ENCODE measurements at regions not wholly inside any gene's neighbourhood (a gene's known extent, or its start where the extent isn't known, plus 50 kb on each side); places are given as distances from the start of the nearest gene placed in this dataset.

DNA sequence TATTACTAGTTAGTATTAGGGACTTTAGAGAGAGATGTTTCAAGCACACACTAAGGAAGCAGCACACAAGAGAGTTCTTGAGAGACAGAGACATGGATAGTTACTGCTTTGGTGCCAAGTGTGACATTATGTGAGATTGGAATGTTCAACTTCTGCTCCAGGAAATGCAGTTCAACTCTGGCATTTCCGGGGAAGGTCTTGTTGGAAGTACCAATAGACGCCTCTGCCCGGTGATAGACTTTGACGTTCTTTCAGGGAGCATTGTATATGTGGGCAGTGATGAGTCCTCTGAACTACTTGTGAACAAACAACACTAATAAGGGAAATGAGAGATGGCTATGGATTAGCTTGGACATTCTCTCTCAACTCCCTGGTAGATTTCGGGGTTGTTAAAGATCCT is 638.1 kb upstream of the BOD1L1 start:
- ATAC-seq (ENCODE audit: low FRiP score in 2 of 2) (no peak), DNase-seq (no peak)
- H3K27me3 ChIP-seq = no peaks in the 10 kb centered on the region
- no peak for TF ChIP-seq EP300 (IDR thresholded peaks at IDR 0.05)
- TF ChIP-seq POLR2AphosphoS5 (IDR thresholded peaks at IDR 0.05) = no peak
- no peak for TF ChIP-seq POLR2A (IDR thresholded peaks at IDR 0.05)
- TF ChIP-seq, protein P1, sequence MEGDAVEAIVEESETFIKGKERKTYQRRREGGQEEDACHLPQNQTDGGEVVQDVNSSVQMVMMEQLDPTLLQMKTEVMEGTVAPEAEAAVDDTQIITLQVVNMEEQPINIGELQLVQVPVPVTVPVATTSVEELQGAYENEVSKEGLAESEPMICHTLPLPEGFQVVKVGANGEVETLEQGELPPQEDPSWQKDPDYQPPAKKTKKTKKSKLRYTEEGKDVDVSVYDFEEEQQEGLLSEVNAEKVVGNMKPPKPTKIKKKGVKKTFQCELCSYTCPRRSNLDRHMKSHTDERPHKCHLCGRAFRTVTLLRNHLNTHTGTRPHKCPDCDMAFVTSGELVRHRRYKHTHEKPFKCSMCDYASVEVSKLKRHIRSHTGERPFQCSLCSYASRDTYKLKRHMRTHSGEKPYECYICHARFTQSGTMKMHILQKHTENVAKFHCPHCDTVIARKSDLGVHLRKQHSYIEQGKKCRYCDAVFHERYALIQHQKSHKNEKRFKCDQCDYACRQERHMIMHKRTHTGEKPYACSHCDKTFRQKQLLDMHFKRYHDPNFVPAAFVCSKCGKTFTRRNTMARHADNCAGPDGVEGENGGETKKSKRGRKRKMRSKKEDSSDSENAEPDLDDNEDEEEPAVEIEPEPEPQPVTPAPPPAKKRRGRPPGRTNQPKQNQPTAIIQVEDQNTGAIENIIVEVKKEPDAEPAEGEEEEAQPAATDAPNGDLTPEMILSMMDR (IDR thresholded peaks at IDR 0.05) = no peak
- no peaks in the 10 kb centered on the region for H3K36me3 ChIP-seq
- H3K4me3 ChIP-seq = no peak overlapping the region
- no peak overlapping the region for H3K27ac ChIP-seq
- WGBS, 2 donors = 84 to 96% methylated on average over 5 of the region's 5 CpGs
- H3K4me1 ChIP-seq = no peaks in the 10 kb centered on the region
- H3K9me3 ChIP-seq = no peaks in the 10 kb centered on the region

GRCh38 chr4:14267373-14268060 is 640.0 kb upstream of the BOD1L1 start:
- Histone ChIP-seq H3K27me3 (no peaks in the 10 kb centered on the region), H3K4me1 (no peaks in the 10 kb centered on the region), H3K9me3 (no peaks in the 10 kb centered on the region), H3K27ac (no peak overlapping the region), H3K4me3 (no peak overlapping the region), H3K36me3 (no peaks in the 10 kb centered on the region)
- DNase-seq (no peak), ATAC-seq (ENCODE audit: low FRiP score in 2 of 2) (no peak)
- no peak for TF ChIP-seq EP300 (IDR thresholded peaks at IDR 0.05)
- TF ChIP-seq POLR2A (IDR thresholded peaks at IDR 0.05) = no peak
- TF ChIP-seq, protein P1 (IDR thresholded peaks at IDR 0.05) = no peak
- no peak for TF ChIP-seq POLR2AphosphoS5 (IDR thresholded peaks at IDR 0.05)
- WGBS, 2 donors = 89 to 92% methylated on average over 9 of the region's 9 CpGs

DNA sequence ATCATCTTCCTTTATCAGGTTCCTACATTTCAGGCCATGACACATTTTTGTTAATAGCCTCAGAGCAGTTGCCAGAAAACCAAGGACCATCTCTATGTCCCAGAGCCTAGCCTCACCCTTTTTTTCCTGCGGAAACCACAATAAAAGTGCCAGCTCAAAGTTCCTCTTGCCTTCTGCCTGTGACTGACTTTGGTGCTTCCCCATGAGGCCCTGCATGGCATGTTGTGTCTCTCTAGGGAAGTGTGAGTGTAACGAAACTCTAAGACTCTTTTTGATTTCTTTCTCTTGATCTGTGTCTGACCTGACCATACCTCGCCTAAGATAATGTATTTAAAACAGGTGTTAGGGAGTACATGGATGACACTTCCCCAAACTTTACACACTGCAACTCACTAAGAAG is 642.3 kb upstream of the BOD1L1 start:
- WGBS, 2 donors = 33 to 34% methylated on average over 3 of the region's 3 CpGs
- DNase-seq (peak in 1 of 2 donors; percentile 37), ATAC-seq (ENCODE audit: low FRiP score in 2 of 2) (peak in 1 of 2 donors; percentile 82)
- TF ChIP-seq EP300 (IDR thresholded peaks at IDR 0.05) (no peak), POLR2AphosphoS5 (IDR thresholded peaks at IDR 0.05) (no peak), POLR2A (IDR thresholded peaks at IDR 0.05) (no peak)
- TF ChIP-seq, protein P1 (IDR thresholded peaks at IDR 0.05) = no peak
- Histone ChIP-seq H3K4me3 (no peak overlapping the region), H3K9me3 (no peaks in the 10 kb centered on the region), H3K27me3 (no peaks in the 10 kb centered on the region), H3K27ac (no peak overlapping the region), H3K4me1 (no peaks in the 10 kb centered on the region), H3K36me3 (no peaks in the 10 kb centered on the region)

DNA sequence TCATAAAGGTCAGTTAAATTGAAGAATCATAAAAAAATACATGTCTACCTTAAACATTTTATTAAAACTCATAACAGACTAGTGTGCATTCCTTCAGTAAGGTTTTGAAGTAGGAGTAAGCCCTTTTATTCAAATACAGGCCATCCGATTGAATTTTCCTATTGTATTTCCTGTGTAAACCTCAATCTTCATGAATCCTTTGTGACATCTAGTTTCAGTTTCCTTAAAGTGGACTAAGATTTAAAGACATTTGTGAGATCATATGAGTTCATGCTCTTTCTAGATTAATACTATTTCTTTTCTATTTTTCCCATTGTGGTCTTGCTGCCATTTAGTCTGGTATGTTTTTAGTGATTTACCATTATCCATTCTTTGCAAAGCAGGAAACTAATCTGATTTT is 644.7 kb upstream of the BOD1L1 start:
- ATAC-seq (ENCODE audit: low FRiP score in 2 of 2) = no peak
- no peak for TF ChIP-seq EP300 (IDR thresholded peaks at IDR 0.05)
- TF ChIP-seq POLR2AphosphoS5 (IDR thresholded peaks at IDR 0.05) = no peak
- TF ChIP-seq, protein P1 (IDR thresholded peaks at IDR 0.05) = no peak
- TF ChIP-seq POLR2A (IDR thresholded peaks at IDR 0.05) = no peak
- no peak overlapping the region for H3K4me3 ChIP-seq
- H3K4me1 ChIP-seq = no peaks in the 10 kb centered on the region
- no peak overlapping the region for H3K27ac ChIP-seq
- WGBS, 2 donors = 38 to 41% methylated on average over 1 of the region's 1 CpG
- DNase-seq = no peak
- no peaks in the 10 kb centered on the region for H3K36me3 ChIP-seq
- H3K27me3 ChIP-seq = no peaks in the 10 kb centered on the region
- H3K9me3 ChIP-seq = no peaks in the 10 kb centered on the region

DNA sequence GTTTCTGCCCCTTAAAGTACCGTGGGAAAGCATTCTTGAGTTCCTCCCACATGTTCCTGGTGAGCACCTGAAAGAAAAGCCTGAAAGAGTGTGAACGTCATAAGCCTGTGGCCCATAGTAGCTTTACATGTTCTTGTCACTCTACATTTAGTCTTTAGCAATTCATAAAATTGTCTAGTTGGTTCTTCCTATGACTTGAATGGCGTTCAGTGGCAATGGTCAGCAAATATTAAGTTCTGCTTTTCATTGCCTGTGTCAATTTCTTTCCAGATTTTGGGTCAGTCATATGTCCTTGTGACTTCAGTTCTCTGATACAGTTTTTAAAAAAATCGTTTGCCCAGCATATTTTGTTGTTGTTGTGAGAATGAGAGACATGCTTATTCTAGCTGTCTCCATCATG is 650.0 kb upstream of the BOD1L1 start:
- no peaks in the 10 kb centered on the region for H3K27me3 ChIP-seq
- peak in 1 of 2 donors; percentile 32 for ATAC-seq (ENCODE audit: low FRiP score in 2 of 2)
- no peaks in the 10 kb centered on the region for H3K9me3 ChIP-seq
- H3K4me3 ChIP-seq = no peak overlapping the region
- no peak for TF ChIP-seq EP300 (IDR thresholded peaks at IDR 0.05)
- no peak for TF ChIP-seq POLR2AphosphoS5 (IDR thresholded peaks at IDR 0.05)
- no peak for TF ChIP-seq POLR2A (IDR thresholded peaks at IDR 0.05)
- TF ChIP-seq, protein P1 (IDR thresholded peaks at IDR 0.05) = no peak
- H3K36me3 ChIP-seq = no peaks in the 10 kb centered on the region
- WGBS, 2 donors = 67 to 71% methylated on average over 4 of the region's 4 CpGs
- H3K4me1 ChIP-seq = no peaks in the 10 kb centered on the region
- no peak for DNase-seq
- no peak overlapping the region for H3K27ac ChIP-seq
